A549 (cell line): ENCODE measurements at regions not wholly inside any gene's neighbourhood (a gene's known extent, or its start where the extent isn't known, plus 50 kb on each side); places are given as distances from the start of the nearest gene placed in this dataset.

Source experiments
- ATAC-seq, 2 experiments: fragments of 200-7000 bp in 1 of 2; fragments of >200 bp in 1 of 2; cut with Nextera tagmentation in 1 of 2; cut with Tn5 transposase in 1 of 2; 3 replicates each; pipeline versions ENCODE4 v1.8.0 to v1.9.1; 2018 to 2020; ENCODE audit warnings: mild to moderate bottlenecking in 1 of 2, moderate library complexity in 1 of 2
- CTCF ChIA-PET: fragments of 300-600 bp; sonication (Branson Sonifier 250); formaldehyde crosslinking; extraction: SDS; loops from one replicate; lab custom pipeline; 2021; ENCODE audit warnings: antibody characterized with exemption, inconsistent platforms; lab: Yijun Ruan, JAX
- POLR2A ChIA-PET: fragments of 350-600 bp; formaldehyde crosslinking; extraction: SDS; loops from one replicate; lab custom pipeline; 2021; ENCODE audit warnings: antibody characterized with exemption, inconsistent platforms; lab: Yijun Ruan, JAX
- DNase-seq, 2 experiments: peaks; one replicate each; pipeline versions ENCODE4 v3.0.0 to v3.0.0-alpha.2; 2011 to 2016; ENCODE audit warnings: low read depth in 1 of 2, low spot score in 1 of 2
- FAIRE-seq: peaks from 2 replicates; lab custom pipeline; 2011; peaks lifted over from hg19 to GRCh38; lab: Jason Lieb, UNC
- H3K27ac ChIP-seq, 2 experiments: fragments of >200 bp; sonication (Bioruptor Twin); formaldehyde crosslinking; 3 replicates each; pipeline ENCODE4 v1.5.1; 2016 to 2017
- H3K4me1 ChIP-seq: fragments of >200 bp; sonication (Bioruptor Twin); formaldehyde crosslinking; 3 replicates; pipeline ENCODE4 v1.6.1; 2016
- H3K4me2 ChIP-seq: fragments of >200 bp; sonication (Bioruptor Twin); formaldehyde crosslinking; 3 replicates; pipeline ENCODE4 v1.6.1; 2016
- H3K4me3 ChIP-seq: fragments of >200 bp; sonication (Bioruptor Twin); formaldehyde crosslinking; 3 replicates; pipeline ENCODE4 v1.5.1; 2016
- H3K9me3 ChIP-seq: fragments of >200 bp; sonication (Bioruptor Twin); formaldehyde crosslinking; 3 replicates; pipeline ENCODE4 v1.6.1; 2016
- BHLHE40 ChIP-seq: IDR thresholded peaks from 2 replicates; pipeline ENCODE4 v1.6.1; 2012; ENCODE audit warnings: low read depth, low read length, inconsistent platforms
- CEBPB ChIP-seq, 2 experiments: fragments of >200 bp in 1 of 2; sonication (Bioruptor Twin) in 1 of 2; formaldehyde crosslinking in 1 of 2; IDR thresholded peaks; 2 replicates each; pipeline ENCODE4 v1.6.1; 2012 to 2016
- CHD2 ChIP-seq: fragments of 150-350 bp; IDR thresholded peaks from 2 replicates; pipeline ENCODE4 v1.6.1; 2014; ENCODE audit warnings: low read length; ENCODE audit not compliant: partially characterized antibody
- EHMT2 ChIP-seq: fragments of 200-600 bp; sonication (generic); IDR thresholded peaks from 2 replicates; pipeline ENCODE4 v1.6.1; 2016; ENCODE audit warnings: antibody characterized with exemption, low read depth, mild to moderate bottlenecking, moderate library complexity
- ESRRA ChIP-seq: fragments of 150-350 bp; IDR thresholded peaks from 2 replicates; pipeline ENCODE4 v1.6.1; 2014; ENCODE audit warnings: mild to moderate bottlenecking, low read length, borderline replicate concordance
- FOSL2 ChIP-seq, 2 experiments: fragments of 450-650 bp in 1 of 2; fragments of >200 bp in 1 of 2; sonication (Bioruptor Twin) in 1 of 2; formaldehyde crosslinking; IDR thresholded peaks; 2 replicates each; pipeline versions ENCODE4 v1.5.0 to v1.6.1; 2016 to 2020; ENCODE audit warnings: mild to moderate bottlenecking in 1 of 2, moderate library complexity in 1 of 2
- FOXS1 ChIP-seq: fragments of 250-450 bp; sonication (Bioruptor Pico); IDR thresholded peaks from 2 replicates; pipeline ENCODE4 v1.5.0; 2020; ENCODE audit warnings: mild to moderate bottlenecking, moderate library complexity
- GATA3 ChIP-seq: IDR thresholded peaks from 2 replicates; pipeline ENCODE4 v1.6.1; 2012; ENCODE audit warnings: borderline replicate concordance
- HOXB13 ChIP-seq: fragments of 250-450 bp; sonication (Bioruptor Pico); IDR thresholded peaks from 2 replicates; pipeline ENCODE4 v1.5.0; 2020; ENCODE audit warnings: low read depth, mild to moderate bottlenecking, moderate library complexity
- JUN ChIP-seq, 2 experiments: fragments of >200 bp; sonication (Bioruptor Twin); formaldehyde crosslinking; IDR thresholded peaks; 2 replicates in 1 of 2; 3 replicates in 1 of 2; pipeline ENCODE4 v1.6.1; 2016 to 2017
- JUNB ChIP-seq: fragments of >200 bp; sonication (Bioruptor Twin); formaldehyde crosslinking; IDR thresholded peaks from 2 replicates; pipeline ENCODE4 v1.6.1; 2016
- MAZ ChIP-seq: fragments of 150-350 bp; IDR thresholded peaks from 2 replicates; pipeline ENCODE4 v1.6.1; 2014; ENCODE audit warnings: antibody characterized with exemption, low read depth, low read length, borderline replicate concordance
- NFE2L2 ChIP-seq: fragments of 150-350 bp; conservative IDR thresholded peaks from 2 replicates; pipeline ENCODE4 v1.6.1; 2014; ENCODE audit warnings: low read length
- POLR2AphosphoS2 ChIP-seq: conservative IDR thresholded peaks from 2 replicates; pipeline ENCODE4 v1.6.1; 2012; ENCODE audit warnings: low read length, improper control_type of control experiment, inconsistent platforms
- RAD21 ChIP-seq, 2 experiments: fragments of >200 bp in 1 of 2; sonication (Bioruptor Twin) in 1 of 2; formaldehyde crosslinking in 1 of 2; IDR thresholded peaks in 1 of 2; conservative IDR thresholded peaks in 1 of 2; 2 replicates in 1 of 2; 3 replicates in 1 of 2; pipeline ENCODE4 v1.6.1; 2012 to 2018; ENCODE audit warnings: inconsistent platforms in 1 of 2
- SMC3 ChIP-seq: fragments of >200 bp; sonication (Bioruptor Twin); formaldehyde crosslinking; IDR thresholded peaks from 3 replicates; pipeline ENCODE4 v1.6.1; 2018; ENCODE audit warnings: inconsistent platforms
- SREBF2 ChIP-seq: fragments of 450-650 bp; IDR thresholded peaks from 2 replicates; pipeline ENCODE4 v1.6.1; 2014; ENCODE audit warnings: mild to moderate bottlenecking, moderate library complexity
- TP53 ChIP-seq: fragments of 250-450 bp; sonication (Bioruptor Pico); IDR thresholded peaks from 2 replicates; pipeline ENCODE4 v1.5.0; 2021; ENCODE audit warnings: mild to moderate bottlenecking, moderate library complexity
- USF2 ChIP-seq: fragments of 450-650 bp; IDR thresholded peaks from 2 replicates; pipeline ENCODE4 v1.6.1; 2014; ENCODE audit warnings: antibody characterized with exemption
- ZC3H11A ChIP-seq: fragments of 450-650 bp; IDR thresholded peaks from 2 replicates; pipeline ENCODE4 v1.6.1; 2014; ENCODE audit warnings: antibody characterized with exemption, mild to moderate bottlenecking
- ZFP36 ChIP-seq: fragments of 450-650 bp; IDR thresholded peaks from 2 replicates; pipeline ENCODE4 v1.6.1; 2014; ENCODE audit warnings: borderline replicate concordance; ENCODE audit not compliant: partially characterized antibody
- ZNF302 ChIP-seq: fragments of 250-450 bp; sonication (Bioruptor Pico); IDR thresholded peaks from 2 replicates; pipeline ENCODE4 v1.9.0; 2021; ENCODE audit warnings: inconsistent platforms, mild to moderate bottlenecking, moderate library complexity
- ZSCAN20 ChIP-seq: fragments of 250-450 bp; sonication (Bioruptor Pico); IDR thresholded peaks from 2 replicates; pipeline ENCODE4 v1.8.0; 2022; ENCODE audit warnings: mild to moderate bottlenecking, moderate library complexity
- WGBS: methylation state at CpG from one replicate; pipeline ENCODE4 v1.1.6; 2017; ENCODE audit errors: missing lambda C conversion rate; 5-methylcytosine and 5-hydroxymethylcytosine counted together
- TF ChIP-seq, protein P1 (sequence below): IDR thresholded peaks from 2 replicates; pipeline ENCODE4 v1.6.1; 2012
- TF ChIP-seq, protein P2 (sequence below): fragments of >200 bp; sonication (Bioruptor Twin); formaldehyde crosslinking; IDR thresholded peaks from 3 replicates; pipeline ENCODE4 v1.5.1; 2016

GRCh38 chr7:12107841-12108254 is 103.2 kb upstream of the TMEM106B start (continued):
- TF ChIP-seq USF2 (no peak), FOSL2 (IDR thresholded peaks at IDR 0.05) (no peak), FOSL2 (CRISPR knock-in tag; IDR thresholded peaks at IDR 0.05) (peak; percentile 64; the same call in 1 of the 2 replicates), SREBF2 (no peak), ZFP36 (no peak), ZC3H11A (no peak), SMC3 (peak; percentile 20; the same call in 2 of the 3 replicates), FOXS1 (CRISPR knock-in tag) (no peak), BHLHE40 (no peak), RAD21 (conservative IDR thresholded peaks at IDR 0.05 in 1 of 2, IDR thresholded peaks at IDR 0.05 in 1 of 2) (peak; percentile 25 to 33; a peak in 3 of 5 replicates), POLR2AphosphoS2 (no peak), JUNB (peak; percentile 73), JUN (IDR thresholded peaks at IDR 0.05) (peak in 1 of 2 experiments; percentile 87; a peak in 3 of 5 replicates), EHMT2 (no peak), CHD2 (no peak), CEBPB (IDR thresholded peaks at IDR 0.05) (peak; percentile 64 to 83; a peak in 3 of 4 replicates), HOXB13 (CRISPR knock-in tag) (no peak), ZNF302 (CRISPR knock-in tag) (no peak), NFE2L2 (no peak), ESRRA (no peak), MAZ (no peak), ZSCAN20 (CRISPR knock-in tag) (no peak)
- TF ChIP-seq, protein P1, sequence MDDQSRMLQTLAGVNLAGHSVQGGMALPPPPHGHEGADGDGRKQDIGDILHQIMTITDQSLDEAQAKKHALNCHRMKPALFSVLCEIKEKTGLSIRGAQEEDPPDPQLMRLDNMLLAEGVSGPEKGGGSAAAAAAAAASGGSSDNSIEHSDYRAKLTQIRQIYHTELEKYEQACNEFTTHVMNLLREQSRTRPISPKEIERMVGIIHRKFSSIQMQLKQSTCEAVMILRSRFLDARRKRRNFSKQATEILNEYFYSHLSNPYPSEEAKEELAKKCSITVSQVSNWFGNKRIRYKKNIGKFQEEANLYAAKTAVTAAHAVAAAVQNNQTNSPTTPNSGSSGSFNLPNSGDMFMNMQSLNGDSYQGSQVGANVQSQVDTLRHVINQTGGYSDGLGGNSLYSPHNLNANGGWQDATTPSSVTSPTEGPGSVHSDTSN, result 0 out of 2 replicates have a peak, but pooled peaks have one; percentile 30
- TF ChIP-seq, protein P2, sequence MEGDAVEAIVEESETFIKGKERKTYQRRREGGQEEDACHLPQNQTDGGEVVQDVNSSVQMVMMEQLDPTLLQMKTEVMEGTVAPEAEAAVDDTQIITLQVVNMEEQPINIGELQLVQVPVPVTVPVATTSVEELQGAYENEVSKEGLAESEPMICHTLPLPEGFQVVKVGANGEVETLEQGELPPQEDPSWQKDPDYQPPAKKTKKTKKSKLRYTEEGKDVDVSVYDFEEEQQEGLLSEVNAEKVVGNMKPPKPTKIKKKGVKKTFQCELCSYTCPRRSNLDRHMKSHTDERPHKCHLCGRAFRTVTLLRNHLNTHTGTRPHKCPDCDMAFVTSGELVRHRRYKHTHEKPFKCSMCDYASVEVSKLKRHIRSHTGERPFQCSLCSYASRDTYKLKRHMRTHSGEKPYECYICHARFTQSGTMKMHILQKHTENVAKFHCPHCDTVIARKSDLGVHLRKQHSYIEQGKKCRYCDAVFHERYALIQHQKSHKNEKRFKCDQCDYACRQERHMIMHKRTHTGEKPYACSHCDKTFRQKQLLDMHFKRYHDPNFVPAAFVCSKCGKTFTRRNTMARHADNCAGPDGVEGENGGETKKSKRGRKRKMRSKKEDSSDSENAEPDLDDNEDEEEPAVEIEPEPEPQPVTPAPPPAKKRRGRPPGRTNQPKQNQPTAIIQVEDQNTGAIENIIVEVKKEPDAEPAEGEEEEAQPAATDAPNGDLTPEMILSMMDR, result no peak

DNA sequence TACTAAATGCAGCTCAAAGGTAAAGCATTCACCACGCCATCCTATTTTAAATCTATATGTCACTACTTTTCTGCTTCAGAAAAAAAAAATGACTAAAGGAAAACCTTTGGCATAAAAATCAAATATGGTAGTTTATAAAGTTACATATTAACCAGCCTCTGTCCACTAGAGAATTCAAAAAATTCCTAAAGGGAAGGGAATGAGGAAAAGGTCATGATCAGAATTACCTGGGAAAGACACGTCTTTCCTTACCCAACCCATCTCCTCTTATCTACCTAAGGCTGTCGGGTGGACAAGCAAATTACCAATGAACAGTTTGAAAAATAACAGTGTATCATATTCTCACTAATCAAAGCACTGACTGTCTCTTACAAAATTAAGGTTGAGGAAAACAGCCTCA is 100.7 kb upstream of the TMEM106B start:
- CTCF ChIA-PET, result no interaction called here
- peak in 1 of 2 experiments; percentile 58; a peak in 2 of 6 replicates for ATAC-seq
- Histone ChIP-seq H3K4me1 (peaks cover 46% of the 10 kb centered on the region), H3K4me3 (no peak overlapping the region), H3K27ac (peak overlapping the region; percentile 64 to 84), H3K9me3 (no peaks in the 10 kb centered on the region), H3K4me2 (peak overlapping the region; percentile 58)
- WGBS, result 22% methylated on average over 3 of the region's 3 CpGs
- DNase-seq, result peak in 1 of 2 experiments; percentile 47
- POLR2A ChIA-PET, result no interaction called here
- peak; percentile 23 for FAIRE-seq
- peak; percentile 54; the same call in 1 of the 2 replicates for TF ChIP-seq GATA3
- TF ChIP-seq TP53 (CRISPR knock-in tag), result no peak
